Lower leg skin (tissue), 3 donors: ENCODE measurements at regions not wholly inside any gene's neighbourhood (a gene's known extent, or its start where the extent isn't known, plus 50 kb on each side); places are given as distances from the start of the nearest gene placed in this dataset.

ENCODE experiments used
- POLR2A ChIP-seq, 2 donors: fragments of 450-650 bp; IDR thresholded peaks; one replicate each; pipeline ENCODE4 v1.6.1; 2016 to 2017; ENCODE audit warnings: antibody characterized with exemption in 2 of 2, mild to moderate bottlenecking in 1 of 2, moderate library complexity in 1 of 2
- TF ChIP-seq, protein P1 (sequence below), 3 donors: fragments of 450-650 bp; IDR thresholded peaks; one replicate each; pipeline ENCODE4 v1.5.1; 2016; ENCODE audit warnings: antibody characterized with exemption in 3 of 3, mild to moderate bottlenecking in 3 of 3, moderate library complexity in 2 of 3

DNA sequence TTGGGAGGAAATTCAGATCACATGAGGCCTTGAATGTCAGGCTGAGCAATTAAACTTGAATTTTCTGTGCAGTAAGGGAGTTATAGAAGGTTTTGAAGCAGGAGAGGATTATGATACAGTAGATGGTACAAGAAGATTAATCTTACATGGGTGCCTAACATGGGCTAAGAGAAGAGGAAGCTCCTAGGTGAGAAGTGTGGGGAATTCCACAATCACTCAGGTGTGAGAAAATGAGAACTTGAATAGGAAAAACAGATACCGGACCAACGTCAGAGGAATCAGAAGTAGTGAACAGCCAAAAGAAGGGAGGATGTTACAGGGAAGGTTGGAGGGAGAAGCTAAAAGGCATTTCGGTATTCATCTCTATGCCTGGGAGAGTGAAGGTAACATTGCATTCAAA, 250.7 kb upstream of the SLC35B3 start:
- TF ChIP-seq, protein P1, sequence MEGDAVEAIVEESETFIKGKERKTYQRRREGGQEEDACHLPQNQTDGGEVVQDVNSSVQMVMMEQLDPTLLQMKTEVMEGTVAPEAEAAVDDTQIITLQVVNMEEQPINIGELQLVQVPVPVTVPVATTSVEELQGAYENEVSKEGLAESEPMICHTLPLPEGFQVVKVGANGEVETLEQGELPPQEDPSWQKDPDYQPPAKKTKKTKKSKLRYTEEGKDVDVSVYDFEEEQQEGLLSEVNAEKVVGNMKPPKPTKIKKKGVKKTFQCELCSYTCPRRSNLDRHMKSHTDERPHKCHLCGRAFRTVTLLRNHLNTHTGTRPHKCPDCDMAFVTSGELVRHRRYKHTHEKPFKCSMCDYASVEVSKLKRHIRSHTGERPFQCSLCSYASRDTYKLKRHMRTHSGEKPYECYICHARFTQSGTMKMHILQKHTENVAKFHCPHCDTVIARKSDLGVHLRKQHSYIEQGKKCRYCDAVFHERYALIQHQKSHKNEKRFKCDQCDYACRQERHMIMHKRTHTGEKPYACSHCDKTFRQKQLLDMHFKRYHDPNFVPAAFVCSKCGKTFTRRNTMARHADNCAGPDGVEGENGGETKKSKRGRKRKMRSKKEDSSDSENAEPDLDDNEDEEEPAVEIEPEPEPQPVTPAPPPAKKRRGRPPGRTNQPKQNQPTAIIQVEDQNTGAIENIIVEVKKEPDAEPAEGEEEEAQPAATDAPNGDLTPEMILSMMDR (IDR thresholded peaks at IDR 0.05) = no peak
- TF ChIP-seq POLR2A (IDR thresholded peaks at IDR 0.05) = no peak
